ENCODE measurements at regions not wholly inside any gene's neighbourhood (a gene's known extent, or its start where the extent isn't known, plus 50 kb on each side); places are given as distances from the start of the nearest gene placed in this dataset.

DNA sequence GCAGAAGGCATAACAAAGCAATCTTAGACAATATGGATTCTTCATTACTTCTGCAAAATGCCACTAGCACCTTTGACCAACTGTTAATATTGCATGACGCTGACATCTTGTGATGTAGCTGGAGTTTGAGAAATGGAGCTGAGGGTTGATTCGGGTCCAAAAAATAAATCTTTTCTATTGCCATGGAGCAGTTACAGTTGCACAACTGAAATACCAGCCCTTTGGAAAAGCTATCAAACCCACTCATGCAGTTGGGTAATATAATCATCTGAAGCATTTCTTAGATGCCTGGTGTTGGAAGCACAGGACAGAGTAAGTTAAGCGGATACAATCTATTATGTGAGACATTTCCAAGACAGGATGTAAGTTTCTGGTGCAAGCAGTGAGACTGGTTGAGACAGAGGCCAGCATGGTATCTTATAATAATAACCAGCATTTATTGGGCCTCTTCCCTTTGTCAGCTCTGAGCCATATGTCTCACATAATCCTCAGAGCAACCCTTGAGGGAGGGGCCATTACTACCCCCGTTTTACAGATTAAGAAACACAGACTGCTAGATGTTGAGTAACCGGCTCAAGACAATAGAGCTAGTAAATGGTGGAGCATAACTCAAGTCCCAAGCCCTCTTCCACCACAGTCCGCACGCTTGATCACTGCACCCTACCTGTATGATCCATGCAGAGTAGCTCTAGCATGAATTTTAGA, 74.9 kb upstream of the CAPRIN1 start:
- Mint-ChIP-seq H3K4me3 (no peak overlapping the region), H3K27ac (no peak overlapping the region), H3K4me1 (no peaks in the 10 kb centered on the region), H3K27me3 (ENCODE audit: low read depth) (no peaks in the 10 kb centered on the region), H3K9me3 (no peaks in the 10 kb centered on the region), H3K36me3 (no peaks in the 10 kb centered on the region)
- ChIA-PET CTCF (interaction anchor here (1.8 to 2.0 kb wide), 2 partner anchors 11 to 168 kb away, joined by 9 to 10 read pairs; no protein-coding TSS in a partner anchor), POLR2A (no interaction called here)
- TF ChIP-seq, protein P1, sequence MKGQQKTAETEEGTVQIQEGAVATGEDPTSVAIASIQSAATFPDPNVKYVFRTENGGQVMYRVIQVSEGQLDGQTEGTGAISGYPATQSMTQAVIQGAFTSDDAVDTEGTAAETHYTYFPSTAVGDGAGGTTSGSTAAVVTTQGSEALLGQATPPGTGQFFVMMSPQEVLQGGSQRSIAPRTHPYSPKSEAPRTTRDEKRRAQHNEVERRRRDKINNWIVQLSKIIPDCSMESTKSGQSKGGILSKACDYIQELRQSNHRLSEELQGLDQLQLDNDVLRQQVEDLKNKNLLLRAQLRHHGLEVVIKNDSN (CRISPR knock-in tag; IDR thresholded peaks at IDR 0.05), result no peak
- TF ChIP-seq NR1H2 (CRISPR knock-in tag; IDR thresholded peaks at IDR 0.05), result no peak
- no peak for TF ChIP-seq SOX15 (CRISPR knock-in tag; IDR thresholded peaks at IDR 0.05)
- no peak for TF ChIP-seq MXD4 (CRISPR knock-in tag; IDR thresholded peaks at IDR 0.05; ENCODE audit: borderline replicate concordance)
- TF ChIP-seq, protein P2, sequence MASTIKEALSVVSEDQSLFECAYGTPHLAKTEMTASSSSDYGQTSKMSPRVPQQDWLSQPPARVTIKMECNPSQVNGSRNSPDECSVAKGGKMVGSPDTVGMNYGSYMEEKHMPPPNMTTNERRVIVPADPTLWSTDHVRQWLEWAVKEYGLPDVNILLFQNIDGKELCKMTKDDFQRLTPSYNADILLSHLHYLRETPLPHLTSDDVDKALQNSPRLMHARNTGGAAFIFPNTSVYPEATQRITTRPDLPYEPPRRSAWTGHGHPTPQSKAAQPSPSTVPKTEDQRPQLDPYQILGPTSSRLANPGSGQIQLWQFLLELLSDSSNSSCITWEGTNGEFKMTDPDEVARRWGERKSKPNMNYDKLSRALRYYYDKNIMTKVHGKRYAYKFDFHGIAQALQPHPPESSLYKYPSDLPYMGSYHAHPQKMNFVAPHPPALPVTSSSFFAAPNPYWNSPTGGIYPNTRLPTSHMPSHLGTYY (CRISPR knock-in tag; IDR thresholded peaks at IDR 0.05), result no peak
- TF ChIP-seq ATF3 (CRISPR knock-in tag; conservative IDR thresholded peaks at IDR 0.05), result no peak
- TF ChIP-seq, protein P3, sequence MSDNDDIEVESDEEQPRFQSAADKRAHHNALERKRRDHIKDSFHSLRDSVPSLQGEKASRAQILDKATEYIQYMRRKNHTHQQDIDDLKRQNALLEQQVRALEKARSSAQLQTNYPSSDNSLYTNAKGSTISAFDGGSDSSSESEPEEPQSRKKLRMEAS (CRISPR knock-in tag; IDR thresholded peaks at IDR 0.05), result no peak
- DNase-seq (ENCODE audit: low spot score), result no peak
- no peak for ATAC-seq

DNA sequence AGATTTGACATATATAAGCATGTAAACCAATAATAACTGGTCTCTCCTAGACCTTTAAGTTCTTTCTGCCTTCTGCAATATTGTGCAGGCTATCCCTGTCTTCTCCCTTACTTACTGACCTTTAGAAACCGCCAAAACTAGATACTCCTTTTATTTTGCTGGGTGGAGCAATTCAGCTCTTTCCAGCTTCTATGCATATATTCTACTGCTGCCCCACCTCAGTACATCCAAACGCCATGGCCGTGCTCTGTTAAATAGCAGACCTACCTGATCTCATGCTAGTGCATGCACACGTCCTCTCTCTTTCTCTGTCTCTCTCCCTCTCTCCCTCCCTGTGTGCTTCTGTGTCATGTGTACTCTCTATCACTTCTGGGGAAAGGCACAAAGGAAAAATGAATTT, 76.7 kb upstream of the CAPRIN1 start:
- ATAC-seq, result no peak
- H3K9me3 Mint-ChIP-seq, result no peaks in the 10 kb centered on the region
- TF ChIP-seq E2F4 (CRISPR knock-in tag; IDR thresholded peaks at IDR 0.05; ENCODE audit: borderline replicate concordance, low read depth), result no peak
- no peak for TF ChIP-seq JAZF1 (CRISPR knock-in tag; IDR thresholded peaks at IDR 0.05)
- no peak for TF ChIP-seq FOXK1 (CRISPR knock-in tag; IDR thresholded peaks at IDR 0.05)
- no peak for TF ChIP-seq NR2C2 (CRISPR knock-in tag; IDR thresholded peaks at IDR 0.05)
- no peak for TF ChIP-seq ATF1 (CRISPR knock-in tag; IDR thresholded peaks at IDR 0.05)
- TF ChIP-seq, protein P4, sequence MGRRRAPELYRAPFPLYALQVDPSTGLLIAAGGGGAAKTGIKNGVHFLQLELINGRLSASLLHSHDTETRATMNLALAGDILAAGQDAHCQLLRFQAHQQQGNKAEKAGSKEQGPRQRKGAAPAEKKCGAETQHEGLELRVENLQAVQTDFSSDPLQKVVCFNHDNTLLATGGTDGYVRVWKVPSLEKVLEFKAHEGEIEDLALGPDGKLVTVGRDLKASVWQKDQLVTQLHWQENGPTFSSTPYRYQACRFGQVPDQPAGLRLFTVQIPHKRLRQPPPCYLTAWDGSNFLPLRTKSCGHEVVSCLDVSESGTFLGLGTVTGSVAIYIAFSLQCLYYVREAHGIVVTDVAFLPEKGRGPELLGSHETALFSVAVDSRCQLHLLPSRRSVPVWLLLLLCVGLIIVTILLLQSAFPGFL (CRISPR knock-in tag; IDR thresholded peaks at IDR 0.05; ENCODE audit: borderline replicate concordance), result no peak
- no peak for TF ChIP-seq MLX (CRISPR knock-in tag; IDR thresholded peaks at IDR 0.05)
- no peak for TF ChIP-seq ZNF317 (CRISPR knock-in tag; IDR thresholded peaks at IDR 0.05; ENCODE audit: borderline replicate concordance, low read depth)
- TF ChIP-seq, protein P5, sequence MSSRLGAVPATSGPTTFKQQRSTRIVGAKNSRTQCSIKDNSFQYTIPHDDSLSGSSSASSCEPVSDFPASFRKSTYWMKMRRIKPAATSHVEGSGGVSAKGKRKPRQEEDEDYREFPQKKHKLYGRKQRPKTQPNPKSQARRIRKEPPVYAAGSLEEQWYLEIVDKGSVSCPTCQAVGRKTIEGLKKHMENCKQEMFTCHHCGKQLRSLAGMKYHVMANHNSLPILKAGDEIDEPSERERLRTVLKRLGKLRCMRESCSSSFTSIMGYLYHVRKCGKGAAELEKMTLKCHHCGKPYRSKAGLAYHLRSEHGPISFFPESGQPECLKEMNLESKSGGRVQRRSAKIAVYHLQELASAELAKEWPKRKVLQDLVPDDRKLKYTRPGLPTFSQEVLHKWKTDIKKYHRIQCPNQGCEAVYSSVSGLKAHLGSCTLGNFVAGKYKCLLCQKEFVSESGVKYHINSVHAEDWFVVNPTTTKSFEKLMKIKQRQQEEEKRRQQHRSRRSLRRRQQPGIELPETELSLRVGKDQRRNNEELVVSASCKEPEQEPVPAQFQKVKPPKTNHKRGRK (CRISPR knock-in tag; IDR thresholded peaks at IDR 0.05; ENCODE audit: borderline replicate concordance), result no peak
- TF ChIP-seq TEAD4 (CRISPR knock-in tag; IDR thresholded peaks at IDR 0.05), result no peak
- TF ChIP-seq, protein P6, sequence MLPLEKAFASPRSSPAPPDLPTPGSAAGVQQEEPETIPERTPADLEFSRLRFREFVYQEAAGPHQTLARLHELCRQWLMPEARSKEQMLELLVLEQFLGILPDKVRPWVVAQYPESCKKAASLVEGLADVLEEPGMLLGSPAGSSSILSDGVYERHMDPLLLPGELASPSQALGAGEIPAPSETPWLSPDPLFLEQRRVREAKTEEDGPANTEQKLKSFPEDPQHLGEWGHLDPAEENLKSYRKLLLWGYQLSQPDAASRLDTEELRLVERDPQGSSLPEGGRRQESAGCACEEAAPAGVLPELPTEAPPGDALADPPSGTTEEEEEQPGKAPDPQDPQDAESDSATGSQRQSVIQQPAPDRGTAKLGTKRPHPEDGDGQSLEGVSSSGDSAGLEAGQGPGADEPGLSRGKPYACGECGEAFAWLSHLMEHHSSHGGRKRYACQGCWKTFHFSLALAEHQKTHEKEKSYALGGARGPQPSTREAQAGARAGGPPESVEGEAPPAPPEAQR (CRISPR knock-in tag; IDR thresholded peaks at IDR 0.05), result no peak
- no peak for TF ChIP-seq ZBTB21 (CRISPR knock-in tag; IDR thresholded peaks at IDR 0.05; ENCODE audit: borderline replicate concordance)
- no peak for TF ChIP-seq NR1H2 (CRISPR knock-in tag; IDR thresholded peaks at IDR 0.05)
- TF ChIP-seq ZNF416 (CRISPR knock-in tag; IDR thresholded peaks at IDR 0.05), result no peak
- no peak for TF ChIP-seq ZMAT4 (CRISPR knock-in tag; IDR thresholded peaks at IDR 0.05)
- TF ChIP-seq RORB (CRISPR knock-in tag; IDR thresholded peaks at IDR 0.05), result no peak

More for the DNA sequence above, 76.7 kb upstream of the CAPRIN1 start:
- Mint-ChIP-seq H3K27ac (no peak overlapping the region), H3K27me3 (ENCODE audit: low read depth) (no peaks in the 10 kb centered on the region), H3K4me1 (0 out of 2 replicates have a peak, but pooled peaks cover 2% of the 10 kb centered on the region), H3K4me3 (no peak overlapping the region), H3K36me3 (no peaks in the 10 kb centered on the region)
- ChIA-PET POLR2A (interaction anchor here (0.6 kb wide), 1 partner anchor 186 kb away, joined by 4 read pairs; no protein-coding TSS in a partner anchor), CTCF (interaction anchor here (2.0 kb wide), 1 partner anchor 13 kb away, joined by 9 read pairs; no protein-coding TSS in a partner anchor)
- DNase-seq (ENCODE audit: low spot score), result no peak

All from WTC11 (cell line).